NT2/D1 (cell line): ENCODE measurements at regions not wholly inside any gene's neighbourhood (a gene's known extent, or its start where the extent isn't known, plus 50 kb on each side); places are given as distances from the start of the nearest gene placed in this dataset.

Experiments
- YY1 ChIP-seq: IDR thresholded peaks from 2 replicates; pipeline ENCODE4 v1.6.1; 2011; ENCODE audit not compliant: insufficient read length, insufficient read depth
- ZNF274 ChIP-seq: IDR thresholded peaks from 2 replicates; pipeline ENCODE4 v1.6.1; 2011; ENCODE audit warnings: mild to moderate bottlenecking, low read depth, low read length

- TF ChIP-seq ZNF274 = no peak
- TF ChIP-seq YY1 = no peak
Measured at GRCh38 chr6:14578994-14579393, 461.4 kb downstream of the CD83 start.
